ENCODE measurements at regions not wholly inside any gene's neighbourhood (a gene's known extent, or its start where the extent isn't known, plus 50 kb on each side); places are given as distances from the start of the nearest gene placed in this dataset.
"Not testable (repeated sequence)": the region's sequence is repeated elsewhere in the genome, so short reads cannot be mapped to it uniquely, and the experiment has no call there.

GRCh38 chr2:62398356-62398755 is 107.6 kb downstream of the TMEM17 start:
- Mint-ChIP-seq H3K4me3 (peak overlapping the region; percentile 19), H3K36me3 (no peaks in the 10 kb centered on the region), H3K27ac (peak overlapping the region; percentile 44)

GRCh38 chr2:62396880-62397279 is 109.1 kb downstream of the TMEM17 start:
- Mint-ChIP-seq H3K27me3 (no peaks in the 10 kb centered on the region), H3K4me1 (peaks cover 14% of the 10 kb centered on the region), H3K27ac (no peak overlapping the region), H3K9me3 (no peaks in the 10 kb centered on the region), H3K36me3 (no peaks in the 10 kb centered on the region), H3K4me3 (no peak overlapping the region)
- ATAC-seq, result no peak

More at GRCh38 chr2:62398356-62398755, 107.6 kb downstream of the TMEM17 start:
- no peaks in the 10 kb centered on the region for H3K9me3 Mint-ChIP-seq
- ATAC-seq, result peak; percentile 72
- no peaks in the 10 kb centered on the region for H3K27me3 Mint-ChIP-seq
- H3K4me1 Mint-ChIP-seq, result peaks cover 14% of the 10 kb centered on the region

GRCh38 chr2:62393293-62393692 is 112.7 kb downstream of the TMEM17 start:
- no peaks in the 10 kb centered on the region for H3K27me3 Mint-ChIP-seq
- H3K4me3 Mint-ChIP-seq, result no peak overlapping the region
- no peaks in the 10 kb centered on the region for H3K36me3 Mint-ChIP-seq
- no peaks in the 10 kb centered on the region for H3K9me3 Mint-ChIP-seq
- no peak overlapping the region for H3K27ac Mint-ChIP-seq
- ATAC-seq, result no peak
- peaks cover 6% of the 10 kb centered on the region for H3K4me1 Mint-ChIP-seq

GRCh38 chr2:62391696-62392095 is 114.3 kb downstream of the TMEM17 start:
- no peak overlapping the region for H3K27ac Mint-ChIP-seq
- ATAC-seq, result no peak
- H3K9me3 Mint-ChIP-seq, result no peaks in the 10 kb centered on the region
- H3K36me3 Mint-ChIP-seq, result no peaks in the 10 kb centered on the region
- H3K4me3 Mint-ChIP-seq, result no peak overlapping the region
- H3K27me3 Mint-ChIP-seq, result no peaks in the 10 kb centered on the region
- H3K4me1 Mint-ChIP-seq, result no peaks in the 10 kb centered on the region

- H3K27me3 Mint-ChIP-seq, H3K9me3 Mint-ChIP-seq, H3K4me1 Mint-ChIP-seq, H3K4me3 Mint-ChIP-seq, H3K27ac Mint-ChIP-seq, H3K36me3 Mint-ChIP-seq, ATAC-seq: not testable (repeated sequence)
These were observed 119.6 kb downstream of the TMEM17 start for GRCh38 chr2:62386378-62386777.

- no peak overlapping the region for H3K4me3 Mint-ChIP-seq
- H3K27ac Mint-ChIP-seq, result no peak overlapping the region
- ATAC-seq, result no peak
- peaks cover 7% of the 10 kb centered on the region for H3K9me3 Mint-ChIP-seq
- H3K27me3 Mint-ChIP-seq, result no peaks in the 10 kb centered on the region
- peaks cover 6% of the 10 kb centered on the region for H3K36me3 Mint-ChIP-seq
- no peaks in the 10 kb centered on the region for H3K4me1 Mint-ChIP-seq
These were observed 122.1 kb downstream of the TMEM17 start for GRCh38 chr2:62383846-62384245.

GRCh38 chr2:62382757-62383156 is 123.2 kb downstream of the TMEM17 start:
- ATAC-seq, result no peak
- H3K9me3 Mint-ChIP-seq, result peaks cover 7% of the 10 kb centered on the region
- H3K36me3 Mint-ChIP-seq, result peaks cover 6% of the 10 kb centered on the region
- no peak overlapping the region for H3K4me3 Mint-ChIP-seq
- no peaks in the 10 kb centered on the region for H3K27me3 Mint-ChIP-seq
- no peak overlapping the region for H3K27ac Mint-ChIP-seq
- H3K4me1 Mint-ChIP-seq, result no peaks in the 10 kb centered on the region

GRCh38 chr2:62382122-62382521 is 123.9 kb downstream of the TMEM17 start:
- H3K36me3 Mint-ChIP-seq, result peaks cover 6% of the 10 kb centered on the region
- ATAC-seq, result no peak
- no peak overlapping the region for H3K4me3 Mint-ChIP-seq
- no peaks in the 10 kb centered on the region for H3K27me3 Mint-ChIP-seq
- H3K9me3 Mint-ChIP-seq, result peaks cover 7% of the 10 kb centered on the region
- no peak overlapping the region for H3K27ac Mint-ChIP-seq
- H3K4me1 Mint-ChIP-seq, result no peaks in the 10 kb centered on the region

- no peak overlapping the region for H3K4me3 Mint-ChIP-seq
- H3K9me3 Mint-ChIP-seq, result peaks cover 7% of the 10 kb centered on the region
- no peak overlapping the region for H3K27ac Mint-ChIP-seq
- H3K27me3 Mint-ChIP-seq, result no peaks in the 10 kb centered on the region
- H3K4me1 Mint-ChIP-seq, result no peaks in the 10 kb centered on the region
- H3K36me3 Mint-ChIP-seq, result peaks cover 6% of the 10 kb centered on the region
- no peak for ATAC-seq
These were observed 124.3 kb downstream of the TMEM17 start for GRCh38 chr2:62381656-62382055.

GRCh38 chr2:62379566-62379965 is 126.4 kb downstream of the TMEM17 start:
- Mint-ChIP-seq H3K4me3 (no peak overlapping the region), H3K9me3 (no peaks in the 10 kb centered on the region), H3K27me3 (no peaks in the 10 kb centered on the region), H3K27ac (no peak overlapping the region), H3K36me3 (peaks cover 1% of the 10 kb centered on the region), H3K4me1 (no peaks in the 10 kb centered on the region)
- no peak for ATAC-seq

- peaks cover 2% of the 10 kb centered on the region for H3K4me1 Mint-ChIP-seq
- H3K27me3 Mint-ChIP-seq, result no peaks in the 10 kb centered on the region
- ATAC-seq, result no peak
- H3K4me3 Mint-ChIP-seq, result no peak overlapping the region
- H3K9me3 Mint-ChIP-seq, result peaks cover 8% of the 10 kb centered on the region
- no peak overlapping the region for H3K27ac Mint-ChIP-seq
- H3K36me3 Mint-ChIP-seq, result peaks cover 9% of the 10 kb centered on the region
These were observed 130.9 kb downstream of the TMEM17 start for GRCh38 chr2:62375113-62375420.

GRCh38 chr2:62374301-62375112 is 131.5 kb downstream of the TMEM17 start:
- Mint-ChIP-seq H3K27me3 (no peaks in the 10 kb centered on the region), H3K4me3 (no peak overlapping the region), H3K9me3 (peaks cover 8% of the 10 kb centered on the region), H3K4me1 (peaks cover 7% of the 10 kb centered on the region), H3K27ac (no peak overlapping the region), H3K36me3 (peaks cover 9% of the 10 kb centered on the region)
- ATAC-seq, result no peak

GRCh38 chr2:62372824-62373223 is 133.2 kb downstream of the TMEM17 start:
- H3K36me3 Mint-ChIP-seq, result peaks cover 9% of the 10 kb centered on the region
- ATAC-seq, result no peak
- no peaks in the 10 kb centered on the region for H3K27me3 Mint-ChIP-seq
- peaks cover 8% of the 10 kb centered on the region for H3K9me3 Mint-ChIP-seq
- H3K4me1 Mint-ChIP-seq, result peaks cover 7% of the 10 kb centered on the region
- H3K4me3 Mint-ChIP-seq, result no peak overlapping the region
- no peak overlapping the region for H3K27ac Mint-ChIP-seq

GRCh38 chr2:62370321-62371250 is 135.4 kb downstream of the TMEM17 start:
- Mint-ChIP-seq H3K27me3 (no peaks in the 10 kb centered on the region), H3K4me3 (no peak overlapping the region), H3K9me3 (peaks cover 8% of the 10 kb centered on the region), H3K36me3 (peaks cover 9% of the 10 kb centered on the region), H3K27ac (no peak overlapping the region), H3K4me1 (peaks cover 7% of the 10 kb centered on the region)
- ATAC-seq, result peak; percentile 51

GRCh38 chr2:62369541-62370202 is 136.3 kb downstream of the TMEM17 start:
- H3K27me3 Mint-ChIP-seq, result no peaks in the 10 kb centered on the region
- peak; percentile 24 for ATAC-seq

More at GRCh38 chr2:62369541-62370202, 136.3 kb downstream of the TMEM17 start:
- peaks cover 10% of the 10 kb centered on the region for H3K4me1 Mint-ChIP-seq
- no peak overlapping the region for H3K4me3 Mint-ChIP-seq
- peaks cover 8% of the 10 kb centered on the region for H3K9me3 Mint-ChIP-seq
- H3K36me3 Mint-ChIP-seq, result peaks cover 9% of the 10 kb centered on the region
- no peak overlapping the region for H3K27ac Mint-ChIP-seq

Data from stimulated activated memory B cell treated with anti-CD40 and anti-IgM and Interleukin-4, amounts not matched to agents 10 μg/mL and 1 μg/mL and 100 μg/mL, for 72 hours (primary cell).